ENCODE measurements at regions not wholly inside any gene's neighbourhood (a gene's known extent, or its start where the extent isn't known, plus 50 kb on each side); places are given as distances from the start of the nearest gene placed in this dataset.

DNA sequence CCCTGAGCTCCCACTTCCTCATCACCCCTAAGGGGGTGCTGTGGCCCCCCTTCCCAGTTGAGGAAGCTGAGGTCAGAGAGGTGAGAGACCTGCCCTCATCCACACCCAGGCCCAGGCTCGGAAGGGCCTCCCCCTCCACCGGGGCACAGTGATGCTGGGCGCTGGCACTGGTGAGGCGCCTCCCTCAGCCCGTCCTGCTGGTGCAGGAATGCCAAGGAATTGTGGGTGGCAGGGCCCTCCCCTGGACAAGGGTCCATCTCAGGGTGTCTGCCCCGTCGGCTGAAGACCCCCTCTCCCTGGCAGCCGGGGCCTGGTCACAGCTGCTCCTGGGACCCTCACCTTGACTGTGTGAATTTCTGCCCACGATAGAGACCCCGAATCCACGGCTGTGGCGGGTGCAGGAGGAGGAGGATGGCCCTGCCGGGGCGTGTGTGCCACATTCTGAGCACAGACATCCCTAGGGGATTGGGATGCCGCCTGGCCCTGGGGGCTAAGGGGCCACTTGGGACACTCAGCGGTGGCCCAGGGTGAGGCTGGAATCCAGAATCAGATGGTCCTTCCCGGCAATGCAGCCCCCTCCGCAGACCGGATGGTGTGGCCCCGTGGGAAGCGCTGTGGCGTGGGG is 70.2 kb upstream of the GATA5 start:
- no peak for DNase-seq

DNA sequence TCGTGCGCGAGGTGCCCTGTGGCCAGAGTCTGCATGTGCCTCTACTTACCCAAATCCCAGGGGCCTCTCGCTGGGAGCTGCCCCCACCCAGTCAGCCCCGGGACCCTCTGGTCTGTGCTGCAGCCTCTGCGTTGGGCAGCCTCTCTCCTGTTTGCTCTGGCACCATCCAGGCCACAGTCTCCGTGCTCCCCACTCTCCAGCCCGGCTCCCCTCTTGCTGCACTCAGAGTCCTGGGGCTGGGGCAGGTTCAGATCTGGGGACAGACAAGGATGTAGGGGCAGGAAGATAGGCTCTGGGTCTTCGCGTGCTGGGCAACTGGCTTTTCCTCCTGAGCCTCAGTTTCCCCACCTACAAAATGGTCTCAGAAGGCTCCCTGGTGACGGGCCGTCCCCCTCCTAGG is 70.8 kb upstream of the GATA5 start:
- no peak for DNase-seq

DNA sequence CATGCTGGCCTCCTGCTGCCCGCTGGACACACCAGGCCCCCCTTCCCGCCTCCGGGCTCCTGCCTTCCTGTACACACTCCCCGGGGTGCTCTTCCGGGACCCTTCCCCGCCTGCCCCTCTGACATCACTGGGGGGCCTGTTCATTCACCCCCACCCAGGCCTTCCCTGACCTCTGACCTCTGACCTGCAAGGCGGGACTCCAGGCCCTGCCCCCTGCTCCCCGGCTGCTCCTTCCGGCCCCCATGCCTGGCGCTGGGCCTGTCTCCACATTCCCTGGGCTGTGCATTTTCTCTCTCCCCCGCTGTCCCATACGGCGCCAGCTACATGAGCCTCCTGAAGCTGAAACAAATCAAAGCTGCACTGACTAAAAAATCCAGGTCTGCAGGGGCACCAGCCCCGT is 71.6 kb upstream of the GATA5 start:
- no peak for DNase-seq

DNA sequence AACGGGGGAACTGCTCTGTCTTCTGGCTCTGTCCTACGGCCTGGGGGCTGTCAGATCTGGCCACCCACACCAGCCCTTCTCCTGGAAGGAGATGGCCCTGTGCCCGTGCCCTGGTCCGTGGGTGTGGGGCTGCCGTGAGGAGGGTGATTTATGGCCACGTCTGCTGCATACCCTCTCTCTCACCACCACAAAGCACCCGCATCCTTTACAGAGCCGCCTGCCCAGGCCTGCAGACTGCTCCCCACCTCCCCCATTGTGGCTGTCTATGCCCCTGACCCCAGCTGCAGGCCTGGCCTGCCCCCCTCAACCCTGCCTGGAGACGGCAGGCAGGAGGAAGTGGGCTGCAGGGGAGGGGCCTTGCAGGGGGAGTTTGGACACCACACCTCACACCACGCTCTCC is 72.7 kb upstream of the GATA5 start:
- DNase-seq, result no peak

DNA sequence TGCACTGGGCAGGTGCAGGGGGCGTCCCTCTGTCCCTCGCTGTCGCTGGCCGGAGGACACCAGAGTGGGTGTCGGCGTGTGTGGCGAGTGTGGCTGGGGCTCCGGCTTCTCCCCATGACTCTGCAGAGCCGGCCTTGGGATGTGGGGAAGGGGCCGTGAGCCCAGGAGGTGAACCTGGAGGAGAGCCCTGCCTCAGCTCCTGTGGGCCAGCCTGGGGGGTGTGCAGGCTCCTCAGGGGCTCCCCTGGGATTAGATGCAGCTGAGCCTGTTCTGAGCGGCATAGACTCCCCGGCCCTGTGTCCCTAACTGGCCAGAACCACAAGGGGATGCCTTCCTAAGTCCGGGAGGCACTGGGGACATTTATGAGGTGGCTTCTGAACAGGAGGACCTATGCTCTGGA is 73.2 kb upstream of the GATA5 start:
- DNase-seq, result no peak

DNA sequence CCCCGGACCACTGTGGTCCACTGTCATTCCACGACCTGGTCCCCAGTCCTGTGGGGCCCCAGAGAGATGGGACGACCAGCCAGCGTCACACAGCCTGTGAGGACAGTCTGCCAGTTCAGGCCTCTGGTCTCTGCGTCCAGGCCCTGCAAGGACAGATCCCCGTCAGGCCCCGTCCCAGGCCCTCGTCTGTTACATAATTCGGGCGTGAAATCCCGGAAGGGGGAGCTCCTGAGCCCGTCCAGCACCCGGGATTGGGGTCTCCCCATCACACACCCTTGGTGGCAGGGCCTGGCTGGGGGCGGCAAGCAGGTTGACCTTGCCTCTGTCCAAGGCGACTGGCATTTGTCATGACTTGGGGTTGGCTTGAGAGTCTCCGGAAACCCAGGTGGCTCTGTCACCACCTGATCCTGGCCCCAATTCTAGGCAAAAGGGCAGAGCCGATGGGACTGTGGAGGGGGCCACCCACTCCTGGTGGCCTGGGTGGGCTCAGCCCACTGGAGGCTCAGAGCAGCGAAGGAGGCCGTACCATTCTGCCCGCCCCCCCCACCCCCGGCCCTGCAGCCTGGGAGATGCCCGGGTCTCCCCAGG is 73.8 kb upstream of the GATA5 start:
- DNase-seq, result peak; percentile 8

DNA sequence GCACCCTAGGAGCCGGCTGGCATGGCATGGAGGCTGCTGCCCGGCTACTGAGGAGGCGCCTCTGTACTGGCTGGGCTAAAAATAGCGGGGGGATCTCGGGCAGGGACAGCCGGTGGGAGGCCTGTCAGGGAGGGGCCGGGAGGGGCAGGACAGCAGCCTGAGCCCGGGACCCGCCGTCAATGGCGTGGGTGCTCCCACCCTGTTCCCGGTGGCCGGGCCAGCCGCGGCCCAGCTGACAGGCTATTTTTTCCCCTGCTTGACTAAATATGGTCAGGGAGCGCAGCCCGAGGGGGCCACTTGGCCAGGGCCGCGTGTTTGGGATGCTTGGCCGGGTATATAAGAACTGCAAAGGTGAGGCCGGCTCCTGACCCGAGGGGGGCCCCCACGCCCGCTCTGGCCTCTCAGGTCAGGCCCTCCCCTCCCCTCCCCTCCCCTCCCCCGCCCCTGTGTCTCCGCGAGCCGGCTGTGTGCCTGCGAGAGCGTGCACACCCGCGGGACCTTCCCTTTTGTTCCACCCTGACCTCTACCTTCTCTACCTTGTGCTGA is 74.4 kb upstream of the GATA5 start:
- no peak for DNase-seq

DNA sequence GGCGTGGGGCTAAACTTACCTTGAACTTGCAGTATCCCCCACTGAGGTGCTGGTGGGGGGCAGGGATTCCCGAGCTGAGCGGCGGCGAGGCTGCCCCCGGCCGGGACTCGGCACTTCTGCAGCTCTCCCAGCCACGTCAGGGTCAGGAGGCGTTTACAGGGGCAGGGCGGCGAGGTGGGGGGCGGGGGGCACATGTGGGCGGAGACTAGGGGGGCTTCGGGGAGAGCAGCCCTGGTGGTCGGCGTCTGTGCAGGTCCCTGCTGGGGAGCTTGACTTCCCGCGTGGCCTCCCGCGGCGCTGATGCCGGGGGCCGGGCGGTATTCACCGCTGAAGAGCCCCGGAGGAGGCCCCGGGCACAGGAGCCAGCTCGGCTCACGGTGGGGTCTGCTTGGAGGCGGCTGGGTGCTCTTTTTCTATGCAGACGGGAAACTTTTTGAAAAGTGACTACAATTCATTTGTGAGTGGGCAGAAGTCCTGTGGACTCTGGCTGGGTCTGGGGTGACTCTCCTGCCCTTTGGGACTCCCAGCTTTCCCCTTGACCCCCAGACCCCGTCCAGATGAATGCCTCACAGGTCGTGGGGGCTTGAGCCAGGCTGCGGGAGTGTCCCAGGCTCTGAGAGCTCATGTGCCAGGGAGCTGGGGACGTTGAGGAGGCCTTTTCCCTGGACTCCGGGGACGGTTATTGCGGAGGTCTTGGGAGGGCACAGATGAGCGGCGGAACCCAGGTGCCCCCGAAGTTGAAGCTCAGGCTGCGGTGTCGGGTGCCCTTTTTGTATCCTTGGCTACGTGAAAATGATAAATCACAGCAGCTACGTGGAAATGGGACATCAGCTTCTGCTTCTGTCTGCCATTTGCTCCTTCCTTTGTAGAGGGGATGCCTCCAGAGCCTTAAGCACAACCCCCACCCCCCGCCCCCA is 75.9 kb upstream of the GATA5 start:
- no peak for DNase-seq

DNA sequence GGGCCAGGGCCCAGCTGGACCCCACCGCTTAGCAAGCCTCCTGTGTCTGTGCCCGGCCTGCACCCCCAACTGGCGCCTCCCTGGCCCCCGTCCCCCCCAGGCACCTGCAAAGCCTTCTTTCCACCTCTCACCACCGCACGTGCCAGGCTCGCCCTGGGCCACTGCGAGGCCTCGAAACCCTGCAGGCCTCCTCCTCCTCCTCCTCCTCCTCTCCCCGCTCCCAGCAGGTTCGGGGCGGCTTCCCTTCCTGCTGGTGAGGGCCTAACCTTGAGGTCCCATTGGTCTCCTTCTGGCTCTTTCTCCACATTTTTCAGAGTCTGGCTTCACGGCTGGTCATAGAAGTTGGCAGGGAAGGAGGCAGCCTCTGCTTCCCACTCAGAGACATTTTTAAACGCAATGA is 76.8 kb upstream of the GATA5 start:
- peak; percentile 2 for DNase-seq

DNA sequence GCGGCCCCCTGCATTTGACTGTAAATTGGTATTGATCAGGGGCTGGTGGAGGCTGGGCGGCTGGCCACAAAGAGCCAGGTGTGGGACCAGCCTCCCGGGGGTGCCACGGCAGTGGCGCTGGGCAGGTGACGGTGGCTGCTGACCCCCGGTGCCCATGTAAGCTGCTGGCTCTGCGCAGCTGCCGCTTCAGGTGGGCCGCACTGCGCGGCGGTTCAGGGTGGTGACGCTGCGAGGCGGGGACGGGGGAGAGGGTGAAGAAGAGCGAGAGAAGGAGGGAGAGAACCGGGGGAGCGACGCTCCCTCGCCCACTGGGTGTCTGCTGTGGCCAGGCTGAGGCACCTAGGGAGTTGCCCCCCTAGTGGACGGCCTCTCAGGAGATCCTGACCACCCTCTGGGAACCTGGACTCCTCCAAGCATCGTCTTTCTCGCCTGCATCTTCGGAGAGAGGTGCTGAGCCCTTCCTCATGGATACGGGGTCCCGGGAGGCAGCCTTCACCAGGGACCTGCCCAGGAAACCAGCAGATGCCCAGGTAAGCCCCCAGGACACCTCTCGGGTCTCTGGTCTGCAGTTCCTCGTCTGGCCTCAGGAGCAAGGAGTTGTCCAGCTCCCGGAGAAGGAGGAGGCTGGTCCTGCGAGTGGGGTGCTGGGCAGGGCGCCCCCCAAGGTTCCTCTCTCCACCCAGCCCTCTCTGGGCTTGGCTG is 77.5 kb upstream of the GATA5 start:
- DNase-seq, result no peak

DNA sequence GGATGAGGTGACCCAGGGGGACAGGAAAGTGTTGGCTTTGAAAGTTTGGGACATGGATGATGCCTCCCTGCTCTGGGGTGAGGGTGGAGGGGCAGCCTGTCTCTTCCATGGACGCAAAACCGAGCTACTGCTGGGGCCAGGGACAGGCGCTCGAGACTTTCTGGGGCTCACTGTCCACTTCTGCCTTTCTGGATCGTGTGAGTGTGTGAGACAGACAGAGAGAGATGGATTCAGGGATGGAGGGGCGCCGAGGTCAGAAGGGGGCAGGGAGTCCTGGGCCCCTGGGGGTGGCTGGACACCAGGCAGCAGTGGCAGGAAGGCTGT is 78.0 kb upstream of the GATA5 start:
- no peak for DNase-seq

DNA sequence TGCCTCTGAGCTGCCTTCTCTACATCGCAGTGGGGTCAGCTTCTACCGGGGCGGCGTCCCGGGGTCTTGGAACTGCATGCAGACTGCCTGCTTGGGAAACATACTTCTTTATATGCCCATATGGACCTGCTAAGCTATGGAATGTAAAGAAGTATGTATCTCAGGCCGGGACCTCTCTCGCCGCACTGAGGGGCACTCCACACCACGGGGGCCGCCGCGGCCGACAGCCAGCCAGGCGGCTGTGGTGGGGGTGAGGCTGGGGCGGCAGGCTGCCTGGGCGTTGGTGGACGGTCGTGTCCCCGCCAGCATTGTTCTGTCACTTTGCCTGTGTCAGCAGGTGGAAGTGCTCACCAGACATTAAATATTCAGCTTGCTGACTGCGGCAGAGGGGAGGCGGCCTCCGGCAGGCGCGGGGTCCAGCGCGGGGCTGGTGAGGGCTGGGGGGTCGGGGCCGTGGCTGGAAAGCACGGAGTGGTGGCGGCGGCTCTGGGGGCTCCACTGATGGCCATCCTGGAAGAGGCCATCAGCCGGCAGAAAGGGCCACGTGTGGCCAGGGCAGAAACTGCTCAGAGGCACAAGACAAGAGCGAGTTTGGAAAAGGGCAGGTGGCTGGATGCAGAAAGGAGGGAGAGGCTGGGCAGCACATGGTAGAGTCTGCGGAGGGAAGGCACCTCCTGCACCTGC is 78.6 kb upstream of the GATA5 start:
- DNase-seq, result no peak

DNA sequence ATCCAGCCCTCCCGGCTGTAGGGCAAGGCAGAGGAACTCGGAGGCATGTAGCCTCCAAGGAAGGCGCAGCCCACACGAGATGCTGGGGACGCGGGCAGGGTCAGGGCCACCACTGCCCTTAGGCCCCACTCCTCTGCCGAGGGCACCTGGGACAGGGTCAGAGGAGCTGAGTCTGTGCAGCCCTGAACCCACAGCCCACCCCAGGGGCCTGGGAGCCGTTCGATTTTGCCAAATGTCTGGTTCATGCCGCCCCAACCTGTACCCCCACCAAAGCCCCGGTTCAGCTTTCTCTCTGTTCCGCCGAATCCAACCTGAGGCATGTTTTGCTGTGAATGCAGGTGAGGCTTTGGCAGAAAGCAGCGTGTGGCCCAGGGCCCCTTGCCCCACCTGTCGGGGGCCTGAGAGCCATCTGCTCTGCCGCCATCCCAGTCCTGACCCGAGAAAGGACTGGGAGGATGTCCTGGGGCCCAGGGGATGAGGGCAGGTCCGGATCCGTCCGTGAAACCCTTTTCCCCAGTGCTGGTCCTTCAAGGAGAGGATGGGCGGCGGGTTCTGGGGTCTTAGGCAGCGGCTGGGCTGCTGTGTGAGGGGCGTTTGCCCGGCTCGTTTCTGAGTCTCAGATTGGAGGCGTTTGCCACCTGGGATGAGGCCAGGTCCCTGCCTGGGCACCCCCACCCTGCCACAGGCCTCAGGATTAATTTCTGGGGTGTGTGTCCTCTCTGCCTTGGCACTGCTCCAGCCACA is 79.3 kb upstream of the GATA5 start:
- no peak for DNase-seq

DNA sequence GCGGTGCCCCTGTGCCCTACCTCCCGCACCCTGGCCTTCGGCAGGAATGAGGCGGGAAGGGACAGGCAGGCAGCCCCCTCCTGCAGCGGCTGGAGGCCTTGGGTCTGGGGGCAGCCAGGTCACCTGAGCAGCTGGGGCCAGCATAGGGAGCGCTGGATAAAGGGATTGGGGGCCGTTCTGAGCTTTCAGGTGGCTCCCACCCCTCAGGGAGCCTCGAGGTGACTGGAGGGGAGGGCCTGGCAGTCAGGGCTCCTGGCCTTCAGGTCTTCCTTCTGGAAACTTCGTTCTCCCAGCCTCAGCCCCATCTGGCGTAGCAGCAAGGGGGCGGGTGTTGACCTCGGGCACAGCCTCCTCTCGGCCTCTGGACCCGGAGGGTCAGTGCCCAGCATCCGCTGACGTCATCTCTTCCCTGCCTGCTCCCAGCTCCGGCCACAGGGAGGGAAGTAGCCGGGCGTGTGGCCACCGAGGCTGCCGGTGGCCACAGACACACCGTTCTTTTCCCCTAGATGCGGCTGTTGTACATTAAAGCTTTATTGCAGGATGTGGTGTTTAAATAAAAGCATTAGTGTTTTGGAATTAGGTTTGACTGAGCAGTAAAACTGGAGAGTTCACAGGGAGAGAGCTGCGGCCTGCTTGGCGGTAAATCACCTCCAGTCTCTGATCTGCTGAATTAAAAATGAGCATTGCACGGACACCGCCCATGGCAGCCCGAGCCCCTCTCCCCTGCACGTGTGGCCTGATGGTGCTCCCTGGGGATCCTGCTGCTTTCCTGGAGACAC is 80.0 kb upstream of the GATA5 start:
- DNase-seq, result no peak

DNA sequence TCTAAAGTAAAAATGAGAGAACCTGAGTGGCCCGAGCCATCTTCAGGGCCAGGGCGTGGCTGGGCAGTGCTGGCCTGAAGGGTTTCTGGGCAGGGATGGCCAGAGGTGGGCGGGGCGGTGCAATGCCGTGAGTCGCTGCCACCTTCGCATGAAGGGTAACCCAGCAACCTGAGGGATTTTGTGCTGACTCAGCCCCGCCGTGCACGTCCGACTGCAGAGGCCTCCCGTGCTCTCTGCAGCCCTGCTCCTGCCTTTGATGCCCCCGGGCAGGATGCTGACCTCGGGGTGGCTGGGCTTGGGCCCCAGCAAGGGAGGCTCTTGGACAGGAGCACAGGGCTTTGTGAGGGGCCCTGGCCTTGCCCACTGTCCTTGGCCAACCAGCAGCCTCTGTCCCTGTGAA is 81.7 kb upstream of the GATA5 start:
- DNase-seq, result no peak

DNA sequence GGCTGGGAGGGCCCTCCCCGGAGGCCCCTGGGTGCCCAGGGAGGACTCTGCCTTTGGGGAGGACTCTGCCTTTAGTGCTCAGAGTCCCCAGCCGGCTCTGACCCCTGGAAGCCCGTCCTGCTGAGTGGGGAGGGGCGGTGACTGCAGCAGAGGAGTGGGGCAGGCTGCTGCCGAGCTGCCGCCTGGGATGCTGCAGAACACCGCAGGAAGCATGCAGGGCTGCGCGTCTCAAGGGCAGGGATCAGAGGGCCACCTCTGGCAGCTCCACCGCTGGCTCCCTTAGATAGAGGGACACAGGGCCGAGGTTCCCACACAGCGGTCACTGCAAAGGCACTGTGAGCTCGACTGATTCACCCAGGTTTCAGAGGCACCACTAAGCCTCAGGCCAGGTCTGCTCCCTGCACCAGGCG is 82.2 kb upstream of the GATA5 start:
- DNase-seq, result no peak

DNA sequence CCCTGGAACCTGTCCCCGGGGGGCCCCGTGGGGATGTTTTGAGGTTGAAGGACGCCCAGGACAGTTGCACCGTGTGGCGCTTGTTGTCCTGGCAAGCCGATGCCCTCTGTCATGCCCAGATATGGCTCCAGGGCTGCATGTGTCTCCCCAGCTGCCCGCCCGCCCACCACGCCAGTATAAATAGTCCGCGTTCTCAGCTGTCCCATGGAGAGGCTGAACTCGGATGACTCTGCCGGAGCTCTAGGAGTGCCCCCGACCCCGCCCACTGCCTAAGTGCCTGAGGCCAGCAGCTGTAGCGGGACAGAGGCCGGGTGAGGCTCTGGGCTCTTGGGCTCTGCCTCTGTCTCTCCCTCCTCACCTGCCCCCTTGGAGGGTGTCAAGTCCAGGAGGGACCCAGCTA is 83.0 kb upstream of the GATA5 start:
- no peak for DNase-seq

DNA sequence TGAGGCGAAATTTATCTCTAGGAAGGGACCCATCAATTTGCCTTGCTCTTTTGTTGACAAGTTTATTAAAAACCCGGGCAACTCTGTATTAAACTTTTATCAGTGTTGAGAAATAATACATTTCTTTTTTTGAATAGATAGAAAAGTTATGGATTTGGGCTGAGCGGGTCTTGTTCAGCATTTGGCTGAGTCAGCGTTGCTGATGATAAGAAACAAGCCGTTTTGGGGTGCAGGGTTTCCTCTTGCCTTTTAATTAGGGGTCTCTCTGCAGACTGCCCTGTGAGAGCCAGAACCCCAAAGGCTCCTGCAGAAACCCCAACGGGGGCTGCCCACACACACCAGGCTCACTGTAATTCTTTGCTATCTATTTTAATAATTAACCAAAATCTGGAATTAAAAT is 82.1 kb upstream of the SLCO4A1 start:
- DNase-seq, result no peak

DNA sequence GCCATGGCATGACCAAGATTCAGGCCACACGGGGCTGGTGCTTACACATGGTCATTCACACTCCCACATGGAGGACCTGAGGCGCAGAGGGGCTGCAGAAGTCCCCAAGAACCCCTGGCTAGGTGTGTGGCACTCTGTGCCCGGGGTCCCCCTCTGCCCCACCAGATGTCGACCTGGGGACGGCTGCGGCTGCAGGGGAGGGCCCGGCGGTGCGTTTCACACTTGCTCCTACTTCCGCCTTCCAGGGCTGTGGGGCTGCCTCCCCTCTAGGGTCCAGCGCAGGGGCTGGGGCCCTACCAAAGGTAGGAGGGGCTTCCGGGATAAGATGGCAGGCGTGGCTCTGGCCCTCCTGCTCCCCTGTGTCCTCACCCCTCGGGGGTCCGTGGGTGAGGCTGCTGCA is 81.1 kb upstream of the SLCO4A1 start:
- DNase-seq, result no peak

DNA sequence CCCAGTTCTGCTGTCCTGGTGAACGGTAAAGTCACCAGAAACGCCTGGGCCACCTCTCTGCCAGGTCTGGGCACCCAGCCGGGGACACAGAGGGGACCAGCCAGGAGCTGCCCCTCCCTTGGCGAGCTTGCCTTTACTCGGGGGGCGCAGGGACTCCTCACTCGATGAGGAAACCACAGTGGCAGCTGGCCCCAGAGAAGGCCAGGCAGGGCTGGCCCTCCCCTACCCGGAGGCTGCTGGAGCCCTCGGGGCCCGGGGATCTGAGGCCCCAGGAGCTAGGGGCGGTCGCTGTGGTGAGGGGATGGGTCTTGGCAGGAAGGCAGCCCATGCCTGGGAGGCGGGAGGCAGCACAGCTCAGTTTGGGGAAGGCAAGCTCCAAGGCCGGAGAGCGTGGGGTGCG is 80.4 kb upstream of the SLCO4A1 start:
- DNase-seq, result no peak

DNA sequence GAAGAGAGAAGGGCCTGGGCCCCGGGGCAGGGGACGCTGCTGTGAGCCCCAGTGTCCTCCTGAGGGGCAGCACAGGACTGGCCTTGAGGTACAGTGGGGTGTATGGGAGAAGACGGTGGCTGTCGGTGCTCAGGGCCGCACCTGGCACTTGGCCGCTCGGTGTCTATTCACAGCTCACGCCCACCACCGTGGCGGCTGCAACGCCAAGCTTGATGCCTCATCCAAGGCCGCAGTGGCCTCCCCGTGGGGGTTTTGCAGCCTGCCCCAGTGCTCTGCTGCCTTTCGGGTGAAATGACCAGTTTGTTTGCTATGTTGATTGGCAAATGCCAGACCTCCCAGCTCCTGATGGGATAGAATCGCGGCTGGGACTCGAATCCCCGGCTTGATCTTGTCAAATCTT is 79.5 kb upstream of the SLCO4A1 start:
- no peak for DNase-seq

All from OCI-M1 (cell line).